ENCODE measurements at regions not wholly inside any gene's neighbourhood (a gene's known extent, or its start where the extent isn't known, plus 50 kb on each side); places are given as distances from the start of the nearest gene placed in this dataset.

GRCh38 chr9:13502484-13502883 is 223.0 kb upstream of the MPDZ start:
- TF ChIP-seq MAX (IDR thresholded peaks at IDR 0.05) (no peak), EGR1 (IDR thresholded peaks at IDR 0.05) (no peak), NFIC (IDR thresholded peaks at IDR 0.05) (no peak), REST (IDR thresholded peaks at IDR 0.05; ENCODE audit: low read depth) (no peak), RAD21 (IDR thresholded peaks at IDR 0.05; ENCODE audit: low read depth) (no peak), EP300 (IDR thresholded peaks at IDR 0.05; ENCODE audit: borderline replicate concordance) (no peak), USF1 (IDR thresholded peaks at IDR 0.05) (no peak), TAF1 (IDR thresholded peaks at IDR 0.05; ENCODE audit: low read depth) (no peak), YY1 (IDR thresholded peaks at IDR 0.05; ENCODE audit: low read depth) (no peak), CEBPB (IDR thresholded peaks at IDR 0.05) (no peak), TCF12 (IDR thresholded peaks at IDR 0.05; ENCODE audit: low read depth) (no peak), TEAD4 (IDR thresholded peaks at IDR 0.05) (no peak)
